ENCODE measurements at regions not wholly inside any gene's neighbourhood (a gene's known extent, or its start where the extent isn't known, plus 50 kb on each side); places are given as distances from the start of the nearest gene placed in this dataset.
"Not testable (repeated sequence)": the region's sequence is repeated elsewhere in the genome, so short reads cannot be mapped to it uniquely, and the experiment has no call there.

GRCh38 chr17:27365329-27365945 is 71.5 kb downstream of the WSB1 start:
- DNase-seq = not testable (repeated sequence)

DNA sequence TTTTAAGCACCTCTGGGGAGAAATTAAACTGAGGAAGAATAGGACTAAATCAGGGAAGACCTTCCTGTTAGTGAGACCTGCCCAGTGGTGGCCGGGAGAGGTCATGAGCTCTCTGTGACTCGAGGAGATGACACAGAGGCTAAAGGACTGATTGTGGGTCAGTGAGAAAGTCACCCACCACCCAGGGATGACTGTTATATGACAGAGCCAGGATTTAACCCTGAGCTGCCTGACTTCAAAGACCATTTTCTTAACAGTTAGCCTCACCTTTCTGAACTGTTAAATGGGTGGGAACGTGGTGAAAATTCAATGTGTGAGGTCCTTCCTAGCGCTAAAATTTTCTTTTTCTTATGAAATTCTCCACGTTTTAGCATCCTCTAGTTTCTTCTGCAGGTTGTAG is 72.5 kb downstream of the WSB1 start:
- DNase-seq = no peak

DNA sequence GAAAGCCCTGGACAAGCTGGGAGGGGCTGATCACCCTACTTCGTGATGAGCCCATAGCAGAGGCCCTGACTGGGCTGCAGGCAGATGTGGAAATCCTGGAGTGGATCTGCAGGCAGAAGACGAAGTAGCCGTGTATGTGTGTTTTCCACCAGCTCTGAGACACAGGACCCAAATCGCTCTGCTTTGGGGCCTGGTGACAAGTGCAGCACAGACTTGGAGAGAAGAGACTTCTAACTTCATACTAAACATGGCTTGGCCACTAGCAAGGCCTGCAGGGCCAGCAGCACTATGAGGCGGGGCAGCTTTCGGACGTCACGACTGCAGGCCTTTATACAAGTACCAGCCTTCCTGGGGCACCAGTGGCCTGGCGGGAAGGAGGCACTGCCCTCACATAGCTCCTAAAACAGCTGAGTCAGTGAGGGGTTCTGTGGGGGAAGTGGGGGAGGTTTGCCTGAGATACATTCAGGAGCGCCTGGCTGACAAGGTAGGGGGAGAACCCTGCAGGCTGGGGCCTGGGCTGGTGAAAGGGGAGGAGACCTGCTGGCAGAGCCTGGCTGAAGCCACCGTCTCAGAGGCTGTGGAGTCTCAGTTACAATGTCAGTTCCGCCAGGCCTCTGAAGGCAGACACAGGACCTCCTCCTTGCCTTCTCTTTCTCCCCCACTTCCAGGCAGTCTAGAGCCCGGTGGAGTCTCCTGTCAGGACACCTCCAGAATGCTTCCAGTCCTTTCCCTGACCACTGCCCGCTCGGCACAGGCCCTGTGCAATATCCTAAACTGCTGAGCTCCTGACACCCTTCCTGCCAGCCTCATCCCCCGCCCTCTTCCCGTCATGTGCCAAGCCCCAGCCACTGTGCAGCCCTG is 73.4 kb downstream of the WSB1 start:
- DNase-seq = no peak

DNA sequence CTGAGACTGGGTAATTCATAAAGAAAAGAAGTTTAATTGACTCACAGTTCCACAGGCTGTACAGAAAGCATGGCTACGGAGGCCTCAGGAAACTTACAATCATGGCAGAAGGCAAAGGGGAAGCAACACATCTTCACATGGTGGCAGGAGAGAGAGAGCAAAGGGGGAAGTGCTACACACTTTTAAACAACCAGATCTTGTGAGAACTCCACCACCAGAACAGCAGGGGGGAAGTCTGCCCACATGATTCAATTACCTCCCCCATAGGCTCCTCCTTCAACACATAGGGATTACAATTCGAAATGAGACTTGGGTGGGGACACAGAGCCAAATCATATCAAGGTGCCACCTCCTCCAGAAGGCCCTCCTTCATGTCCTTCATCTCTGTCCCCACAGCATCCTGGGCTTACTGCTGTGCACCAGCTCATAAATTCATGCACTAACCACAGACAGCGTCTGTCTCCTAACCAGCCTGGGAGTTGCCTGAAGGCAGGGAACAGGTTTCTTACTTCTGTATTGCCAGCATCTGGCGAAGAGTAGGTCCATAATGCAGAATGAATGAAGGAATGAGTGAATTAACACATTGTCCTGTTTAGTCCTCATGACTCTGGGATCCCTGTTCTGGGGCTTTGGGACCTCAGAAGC is 74.4 kb downstream of the WSB1 start:
- no peak for DNase-seq

DNA sequence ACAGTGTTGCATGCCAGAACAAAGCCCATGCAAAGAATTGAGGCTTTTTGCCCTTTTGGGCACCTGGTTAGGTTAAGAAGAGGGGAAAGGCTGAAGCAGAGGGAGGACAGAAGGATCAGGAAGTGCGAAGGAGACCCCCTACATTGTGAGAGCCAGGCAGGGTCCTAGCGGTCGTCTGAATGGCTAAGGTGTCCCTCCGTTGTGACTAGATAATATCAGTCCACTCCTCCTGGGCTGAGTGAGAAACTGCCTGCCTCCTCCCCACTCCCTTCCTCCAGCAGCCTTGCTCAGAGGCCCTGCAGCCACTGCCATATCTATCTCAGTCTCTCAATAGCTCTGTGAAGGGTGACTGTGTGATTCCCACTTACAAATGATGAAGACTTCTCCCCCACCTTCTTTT is 75.1 kb downstream of the WSB1 start:
- no peak for DNase-seq

DNA sequence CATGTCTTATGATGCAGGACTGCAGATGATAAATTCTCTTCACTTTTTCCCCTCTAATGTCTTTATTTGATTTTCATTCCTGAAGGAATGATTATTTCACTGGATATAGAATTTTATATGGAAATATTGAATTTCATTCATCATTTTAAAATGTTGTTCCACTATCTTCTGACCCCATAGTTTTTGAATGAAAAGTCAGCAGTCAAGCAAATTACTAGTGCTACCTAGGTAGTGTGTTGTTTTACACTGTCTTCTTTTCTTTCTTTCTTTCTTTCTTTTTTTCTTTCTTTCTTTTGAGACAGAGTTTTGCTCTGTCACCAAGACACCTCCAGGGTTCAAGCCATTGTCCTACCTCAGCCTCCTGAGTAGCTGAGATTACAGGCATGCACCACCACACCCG is 76.9 kb downstream of the WSB1 start:
- DNase-seq = no peak

DNA sequence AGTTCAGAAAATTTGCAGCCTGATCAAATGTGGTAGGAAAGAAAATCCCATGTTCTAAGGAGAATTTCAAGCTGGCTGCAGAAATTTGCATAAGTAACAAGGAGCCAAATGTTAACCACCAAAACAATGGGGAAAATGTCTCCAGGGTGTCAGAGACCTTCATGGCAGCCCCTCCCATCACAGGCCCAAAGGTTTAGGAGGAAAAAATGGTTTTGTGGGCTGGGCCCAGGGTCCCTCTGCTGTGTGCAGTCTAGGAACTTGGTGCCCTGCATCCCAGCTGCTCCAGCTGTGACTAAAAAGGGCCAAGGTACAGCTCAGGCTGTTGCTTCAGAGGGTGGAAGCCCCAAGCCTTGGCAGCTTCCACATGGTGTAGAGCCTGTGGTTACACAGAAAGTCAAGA is 79.8 kb downstream of the WSB1 start:
- not testable (repeated sequence) for DNase-seq

DNA sequence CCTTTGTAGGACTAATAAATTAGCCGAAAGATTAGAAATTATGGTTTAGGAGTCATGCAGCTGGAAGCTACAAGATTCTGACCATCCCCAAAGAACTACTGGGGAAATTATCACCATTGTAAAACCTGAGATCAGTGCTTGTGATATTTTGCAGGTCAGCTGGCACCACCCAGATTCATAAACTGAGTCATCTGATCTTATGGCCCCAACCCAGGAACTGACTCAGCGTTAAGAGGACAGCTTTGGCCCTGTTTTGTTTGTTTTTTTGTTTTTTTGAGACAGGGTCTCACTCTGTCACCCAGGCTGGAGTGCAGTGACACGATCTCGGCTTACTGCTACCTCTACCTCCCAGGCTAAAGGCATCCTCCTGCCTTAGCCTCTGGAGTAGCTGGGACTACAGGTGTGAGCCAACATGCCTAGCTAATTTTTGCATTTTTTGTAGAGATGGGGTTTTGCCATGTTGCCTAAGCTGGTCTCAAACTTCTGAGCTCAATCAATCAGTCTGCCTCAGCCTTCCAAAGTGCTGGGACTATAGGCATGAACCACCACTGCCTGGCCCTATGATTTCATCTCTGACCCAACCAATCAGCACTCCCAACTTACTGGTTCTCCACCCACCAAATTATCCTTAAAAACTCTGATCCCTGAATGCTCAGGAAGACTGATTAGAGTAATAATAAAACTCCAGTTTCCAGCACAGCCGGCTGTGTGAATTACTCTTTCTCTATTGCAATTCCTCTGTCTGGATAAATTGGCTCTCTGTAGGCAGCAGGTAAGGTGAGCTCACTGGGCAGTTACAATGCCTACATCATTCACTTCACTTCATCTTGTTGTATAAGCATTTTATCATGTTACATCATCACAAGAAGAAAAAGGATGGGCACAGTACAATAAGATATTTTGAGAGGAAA is 79.4 kb upstream of the KSR1 start:
- no peak for DNase-seq

GRCh38 chr17:27378482-27379175 is 77.6 kb upstream of the KSR1 start:
- DNase-seq = no peak

- no peak for DNase-seq
Measured at GRCh38 chr17:27379888-27380533, 76.2 kb upstream of the KSR1 start.

- no peak for DNase-seq
Measured at GRCh38 chr17:27380551-27380950, 75.7 kb upstream of the KSR1 start.

- peak; percentile 47 for DNase-seq
Measured at GRCh38 chr17:27381007-27381501, 75.2 kb upstream of the KSR1 start.

DNA sequence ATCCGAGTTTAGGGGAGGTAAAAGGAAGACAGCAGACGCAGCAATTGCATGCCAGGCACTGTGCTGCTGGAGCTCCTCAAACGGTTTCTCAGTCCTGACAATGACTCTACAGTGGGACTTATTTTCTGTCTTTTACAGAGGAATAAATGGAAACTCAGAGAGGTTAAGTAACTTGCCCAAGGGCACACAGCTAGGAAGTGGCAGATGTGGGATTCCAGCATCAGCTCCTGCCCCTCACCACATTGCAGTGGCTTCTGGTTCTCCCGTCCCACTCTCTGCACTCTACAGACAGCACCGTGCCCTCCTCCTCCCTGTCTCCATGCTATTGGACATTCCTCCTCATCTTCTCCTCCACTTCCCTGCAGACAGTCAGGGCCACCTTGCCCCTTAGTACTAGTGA is 74.2 kb upstream of the KSR1 start:
- no peak for DNase-seq

DNA sequence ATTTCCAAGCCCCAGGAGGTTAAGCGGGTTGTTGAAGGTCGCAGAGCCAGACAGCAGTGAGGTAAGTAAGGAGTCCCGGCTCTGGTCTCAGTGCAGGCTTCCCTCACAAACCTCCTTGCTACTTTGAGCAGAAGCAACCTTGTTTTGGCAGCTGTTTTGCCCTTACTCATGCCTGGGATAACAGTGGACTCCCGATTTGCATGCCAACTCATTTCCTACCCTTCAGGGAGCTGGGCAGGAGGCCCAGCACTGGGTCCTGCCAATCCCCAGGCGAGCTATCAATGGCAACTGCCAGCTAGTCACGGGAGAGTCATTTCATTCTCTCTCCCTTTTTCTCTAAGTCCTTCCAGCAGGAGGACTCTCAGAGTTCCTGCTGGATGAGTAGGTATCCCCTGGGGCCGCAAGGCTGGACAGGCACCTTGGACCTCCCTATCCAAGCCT is 72.0 kb upstream of the KSR1 start:
- no peak for DNase-seq

DNA sequence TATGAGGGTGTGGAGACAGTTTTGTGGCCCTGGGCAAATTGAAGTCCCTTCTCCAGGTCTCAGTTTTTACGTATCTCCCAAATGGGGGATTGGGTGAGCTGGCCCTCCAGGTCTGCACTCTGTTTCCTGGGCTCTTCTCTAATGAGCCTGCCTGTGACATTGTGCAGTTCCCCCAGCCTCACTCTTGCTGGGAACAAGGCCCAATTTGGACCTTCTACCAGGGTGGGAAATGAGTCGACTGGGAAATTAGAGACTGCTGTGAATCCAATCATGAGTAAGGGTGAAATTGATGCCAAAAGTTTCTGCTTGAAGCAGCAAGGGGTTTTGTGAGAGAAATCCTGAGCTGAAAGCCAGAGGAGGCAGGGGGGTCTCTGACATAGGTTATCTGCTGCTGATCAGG is 71.5 kb upstream of the KSR1 start:
- DNase-seq = no peak

DNA sequence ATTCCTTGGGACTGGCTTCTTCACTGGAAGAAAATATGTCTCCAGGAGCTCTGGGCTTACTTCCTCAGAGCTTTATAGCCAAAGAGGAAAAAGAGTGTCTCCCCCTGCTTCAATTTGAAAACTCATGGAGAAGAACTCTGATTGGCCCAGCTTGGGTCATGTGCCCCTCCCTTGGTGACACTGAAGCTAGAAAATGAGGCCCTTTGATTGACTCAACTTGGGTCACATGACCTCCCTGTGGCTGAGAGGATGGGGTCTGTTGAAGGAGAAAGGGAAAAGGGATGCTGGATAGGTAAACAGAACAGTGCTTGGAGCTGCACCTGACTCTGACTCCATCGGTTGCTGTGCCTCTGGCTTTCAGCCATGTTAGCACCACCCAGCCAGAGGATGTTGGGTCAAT is 70.6 kb upstream of the KSR1 start:
- DNase-seq = no peak

DNA sequence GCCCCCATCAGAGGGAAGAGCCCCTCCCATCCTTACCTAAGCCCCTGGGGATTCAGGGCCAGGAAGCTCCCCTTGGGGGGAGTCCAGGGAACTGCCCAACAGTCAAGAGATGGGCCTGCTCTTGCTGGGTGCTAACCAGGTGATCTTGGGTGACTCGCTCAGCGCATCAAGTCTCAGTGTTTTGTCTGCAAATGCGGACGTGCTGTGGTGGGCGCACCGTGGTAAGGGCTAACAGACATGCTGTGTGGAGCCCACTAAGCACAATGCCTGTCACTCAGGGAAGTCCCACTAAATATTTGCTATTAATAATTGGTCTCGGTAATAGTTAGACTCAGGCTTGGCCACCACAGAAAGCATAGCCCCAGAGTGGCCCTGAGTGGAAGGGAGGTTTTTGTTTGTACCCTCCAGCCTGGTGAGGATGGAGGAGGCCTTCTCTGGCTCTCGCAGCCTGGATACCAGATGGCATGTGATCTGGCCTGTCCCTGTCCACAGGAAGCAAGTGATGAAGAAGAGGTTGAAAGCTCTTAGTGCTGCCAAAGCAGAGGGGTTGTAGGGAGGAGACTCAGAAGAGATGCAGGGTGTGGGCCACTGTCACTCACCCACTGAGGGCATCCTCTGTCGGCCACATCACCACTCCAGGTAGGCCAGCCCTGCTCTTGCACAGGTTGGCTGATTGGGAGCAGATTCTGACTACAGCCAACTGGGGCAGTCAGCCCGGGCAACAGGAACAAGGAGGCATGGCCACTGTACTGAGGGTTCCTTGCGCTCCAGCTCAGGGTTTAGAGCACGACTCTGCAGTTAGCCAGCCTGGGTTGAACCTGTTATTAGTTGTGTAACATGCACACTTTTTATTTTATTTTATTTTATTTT is 69.8 kb upstream of the KSR1 start:
- no peak for DNase-seq

GRCh38 chr17:27389542-27390140 is 66.6 kb upstream of the KSR1 start:
- DNase-seq = no peak

DNA sequence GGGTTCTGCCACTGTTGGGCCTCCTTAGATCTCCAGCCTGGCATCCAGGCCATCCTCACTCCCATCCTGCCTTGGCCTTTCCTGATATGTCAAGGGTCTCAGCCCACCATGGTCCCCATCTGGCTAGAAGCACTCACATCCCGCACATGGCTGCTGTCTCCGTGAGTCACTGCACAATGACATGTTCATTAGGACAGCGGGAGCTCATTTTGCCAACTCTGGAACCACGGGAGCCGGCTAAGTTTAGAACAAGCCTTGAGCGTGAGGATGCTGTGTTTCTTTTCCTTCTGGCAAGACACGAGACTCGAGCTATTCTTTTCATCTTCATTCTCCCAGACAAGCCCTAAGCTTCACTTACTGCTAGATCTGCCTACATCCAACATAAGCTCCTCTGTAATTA is 65.7 kb upstream of the KSR1 start:
- no peak for DNase-seq

GRCh38 chr17:27391427-27391826 is 64.8 kb upstream of the KSR1 start:
- DNase-seq = no peak
